GM12874 (cell line): ENCODE measurements at regions not wholly inside any gene's neighbourhood (a gene's known extent, or its start where the extent isn't known, plus 50 kb on each side); places are given as distances from the start of the nearest gene placed in this dataset.

ENCODE experiments used
- CTCF ChIP-seq: IDR thresholded peaks from 2 replicates; pipeline ENCODE4 v1.5.1; 2011; ENCODE audit warnings: low read depth, mild to moderate bottlenecking, control low read depth, low read length, moderate library complexity; ENCODE audit not compliant: insufficient read depth

DNA sequence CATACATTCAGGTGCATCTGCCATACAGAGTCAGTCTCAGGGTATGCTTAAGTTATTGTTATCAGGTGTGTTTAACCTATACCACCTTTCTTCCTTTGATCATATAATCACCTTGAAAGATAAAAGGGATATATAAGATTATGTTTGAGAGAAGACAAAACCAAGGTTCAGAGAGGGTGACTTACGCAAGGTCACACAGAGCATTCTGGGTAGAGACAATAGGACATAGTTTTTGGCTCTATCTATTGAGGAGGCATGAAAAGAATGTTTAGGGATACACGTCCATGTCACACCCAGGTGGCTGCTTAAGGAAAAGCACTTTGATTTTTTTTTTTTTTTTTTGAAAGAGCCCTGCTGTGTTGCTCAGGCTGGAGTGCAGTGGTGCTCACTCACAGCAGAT is 327.1 kb upstream of the RPS6KA3 start:
- TF ChIP-seq CTCF: no peak

DNA sequence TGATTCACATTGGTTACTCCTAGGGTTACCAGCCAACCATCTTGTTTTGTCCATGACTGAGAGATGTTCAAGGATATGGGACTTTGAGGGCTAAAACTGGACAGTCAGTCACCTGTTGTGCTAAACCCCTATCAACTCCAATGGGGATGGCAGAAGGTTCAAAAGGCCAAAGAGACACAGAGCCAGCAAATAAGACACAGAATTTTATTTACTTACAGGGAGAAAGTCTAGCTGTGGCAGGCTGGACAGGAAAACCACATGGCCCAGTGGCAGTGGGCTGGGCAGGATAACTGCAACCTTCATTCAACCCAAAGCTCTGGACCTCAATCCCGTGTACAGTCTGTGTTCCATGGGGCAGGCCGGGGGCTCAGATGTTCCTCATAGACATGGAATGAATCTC is 326.7 kb upstream of the RPS6KA3 start:
- no peak for TF ChIP-seq CTCF

- TF ChIP-seq CTCF: no peak
Observed at GRCh38 chrX:20591246-20591645, 324.5 kb upstream of the RPS6KA3 start.

DNA sequence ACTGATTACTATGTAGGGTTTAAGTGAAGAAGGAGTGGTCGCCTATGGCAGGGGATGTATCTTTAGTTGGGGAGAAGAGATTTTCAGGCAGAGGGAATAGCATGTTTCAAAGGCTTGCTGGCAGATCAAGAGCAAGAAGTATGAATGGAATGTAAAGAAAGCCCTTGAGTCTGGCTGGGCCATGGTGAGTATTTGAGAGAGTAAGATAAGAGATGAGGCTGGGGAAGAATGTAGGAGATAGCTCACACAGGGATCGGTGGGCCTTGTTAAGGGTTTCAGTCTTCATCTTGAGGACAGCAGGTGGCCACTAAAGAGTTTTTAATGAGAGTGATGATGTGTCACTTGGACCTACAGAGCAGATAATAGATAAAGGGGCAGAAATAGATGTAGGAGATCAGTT is 319.1 kb upstream of the RPS6KA3 start:
- TF ChIP-seq CTCF: no peak

DNA sequence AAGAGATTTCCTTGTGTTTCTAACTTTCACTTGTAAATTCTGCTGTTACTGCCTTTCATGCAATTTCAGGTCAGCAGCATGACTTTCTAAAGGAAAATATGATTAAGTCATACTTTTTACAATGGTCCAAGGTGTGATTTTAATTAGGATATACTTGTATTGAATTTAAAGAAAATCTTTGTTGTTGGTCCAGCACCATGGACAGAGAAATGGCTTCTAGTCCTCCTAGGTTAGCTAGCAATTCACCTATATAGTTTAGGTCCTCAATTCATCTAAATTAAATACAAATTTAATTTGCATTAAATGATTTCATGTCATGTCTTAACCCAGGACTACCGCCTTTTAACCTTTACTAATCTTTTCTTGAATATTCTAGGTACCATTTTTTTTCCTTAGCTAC is 304.9 kb upstream of the RPS6KA3 start:
- TF ChIP-seq CTCF: no peak

DNA sequence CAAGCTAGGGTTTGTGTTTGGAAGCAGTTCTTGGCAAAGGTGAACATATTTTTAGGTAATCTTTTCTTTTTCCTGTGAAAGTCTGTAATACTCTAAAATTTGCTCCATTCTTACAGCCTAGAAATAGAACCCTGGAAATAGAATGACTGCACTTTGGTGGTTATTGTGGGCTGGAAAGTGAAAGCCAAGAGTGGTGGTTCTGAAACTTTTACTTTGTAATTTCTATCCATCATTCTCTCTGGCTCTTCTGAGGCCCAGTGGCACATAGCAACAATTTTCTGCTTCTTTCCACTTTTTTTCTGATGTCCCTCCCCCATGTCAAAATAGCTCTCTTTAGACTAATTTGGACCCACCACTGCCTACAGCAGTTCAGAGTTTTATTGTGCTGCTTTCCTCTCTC is 300.4 kb upstream of the RPS6KA3 start:
- no peak for TF ChIP-seq CTCF

DNA sequence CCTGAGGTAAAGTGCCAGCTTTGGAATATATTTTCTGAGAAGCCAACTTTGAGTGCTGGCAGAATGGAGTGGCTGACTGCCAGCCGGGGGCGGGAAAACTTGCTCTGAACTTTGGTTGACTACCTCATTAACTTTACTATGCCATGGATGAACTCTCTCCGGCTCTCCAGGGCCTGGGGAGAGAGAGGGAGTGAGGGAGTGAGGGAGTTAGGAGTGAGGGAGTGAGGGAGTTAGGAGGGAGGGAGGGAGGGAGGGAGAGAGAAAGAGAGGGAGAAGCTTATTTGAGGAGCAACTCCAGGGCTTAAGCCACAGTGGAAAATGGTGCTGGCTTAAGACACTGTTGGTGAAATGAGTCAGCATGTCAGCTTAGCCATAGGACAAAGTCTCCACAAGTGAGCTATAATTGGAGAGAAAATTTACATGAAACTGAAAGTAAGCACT is 280.9 kb upstream of the RPS6KA3 start:
- no peak for TF ChIP-seq CTCF

GRCh38 chrX:20545538-20545937 is 278.8 kb upstream of the RPS6KA3 start:
- no peak for TF ChIP-seq CTCF
